ENCODE measurements at regions not wholly inside any gene's neighbourhood (a gene's known extent, or its start where the extent isn't known, plus 50 kb on each side); places are given as distances from the start of the nearest gene placed in this dataset.

DNA sequence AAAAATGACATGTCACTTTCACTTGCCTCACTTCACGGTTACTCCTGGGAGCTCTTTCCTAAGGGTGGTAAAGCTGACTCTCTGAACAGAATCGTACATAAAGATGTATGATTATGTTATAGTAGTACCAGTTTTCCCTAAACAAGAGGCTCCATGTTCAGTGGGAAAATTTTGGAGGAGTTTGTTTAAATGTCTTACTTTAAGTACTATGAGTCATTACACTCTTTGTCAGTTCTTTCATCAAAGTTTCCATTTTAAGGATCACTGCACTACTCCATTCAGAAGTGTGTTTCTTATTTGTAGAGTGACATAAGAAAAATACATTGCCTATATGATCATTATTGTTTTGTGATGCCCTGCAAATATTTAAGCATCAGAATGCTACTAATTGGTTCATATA lies 121.1 kb upstream of the FIGN start:
- TF ChIP-seq, protein P1, sequence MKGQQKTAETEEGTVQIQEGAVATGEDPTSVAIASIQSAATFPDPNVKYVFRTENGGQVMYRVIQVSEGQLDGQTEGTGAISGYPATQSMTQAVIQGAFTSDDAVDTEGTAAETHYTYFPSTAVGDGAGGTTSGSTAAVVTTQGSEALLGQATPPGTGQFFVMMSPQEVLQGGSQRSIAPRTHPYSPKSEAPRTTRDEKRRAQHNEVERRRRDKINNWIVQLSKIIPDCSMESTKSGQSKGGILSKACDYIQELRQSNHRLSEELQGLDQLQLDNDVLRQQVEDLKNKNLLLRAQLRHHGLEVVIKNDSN (IDR thresholded peaks at IDR 0.05; ENCODE audit: borderline replicate concordance, low read depth): no peak
- TF ChIP-seq NRF1 (IDR thresholded peaks at IDR 0.05; ENCODE audit: low read depth, low read length): no peak
- TF ChIP-seq RFX5 (IDR thresholded peaks at IDR 0.05; ENCODE audit: low read length): no peak
- no peak for TF ChIP-seq GABPA (IDR thresholded peaks at IDR 0.05; ENCODE audit: low read depth)
- TF ChIP-seq RCOR1 (IDR thresholded peaks at IDR 0.05; ENCODE audit: low read length): no peak
- TF ChIP-seq, protein P2, sequence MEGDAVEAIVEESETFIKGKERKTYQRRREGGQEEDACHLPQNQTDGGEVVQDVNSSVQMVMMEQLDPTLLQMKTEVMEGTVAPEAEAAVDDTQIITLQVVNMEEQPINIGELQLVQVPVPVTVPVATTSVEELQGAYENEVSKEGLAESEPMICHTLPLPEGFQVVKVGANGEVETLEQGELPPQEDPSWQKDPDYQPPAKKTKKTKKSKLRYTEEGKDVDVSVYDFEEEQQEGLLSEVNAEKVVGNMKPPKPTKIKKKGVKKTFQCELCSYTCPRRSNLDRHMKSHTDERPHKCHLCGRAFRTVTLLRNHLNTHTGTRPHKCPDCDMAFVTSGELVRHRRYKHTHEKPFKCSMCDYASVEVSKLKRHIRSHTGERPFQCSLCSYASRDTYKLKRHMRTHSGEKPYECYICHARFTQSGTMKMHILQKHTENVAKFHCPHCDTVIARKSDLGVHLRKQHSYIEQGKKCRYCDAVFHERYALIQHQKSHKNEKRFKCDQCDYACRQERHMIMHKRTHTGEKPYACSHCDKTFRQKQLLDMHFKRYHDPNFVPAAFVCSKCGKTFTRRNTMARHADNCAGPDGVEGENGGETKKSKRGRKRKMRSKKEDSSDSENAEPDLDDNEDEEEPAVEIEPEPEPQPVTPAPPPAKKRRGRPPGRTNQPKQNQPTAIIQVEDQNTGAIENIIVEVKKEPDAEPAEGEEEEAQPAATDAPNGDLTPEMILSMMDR (IDR thresholded peaks at IDR 0.05): no peak
- TF ChIP-seq, protein P3, sequence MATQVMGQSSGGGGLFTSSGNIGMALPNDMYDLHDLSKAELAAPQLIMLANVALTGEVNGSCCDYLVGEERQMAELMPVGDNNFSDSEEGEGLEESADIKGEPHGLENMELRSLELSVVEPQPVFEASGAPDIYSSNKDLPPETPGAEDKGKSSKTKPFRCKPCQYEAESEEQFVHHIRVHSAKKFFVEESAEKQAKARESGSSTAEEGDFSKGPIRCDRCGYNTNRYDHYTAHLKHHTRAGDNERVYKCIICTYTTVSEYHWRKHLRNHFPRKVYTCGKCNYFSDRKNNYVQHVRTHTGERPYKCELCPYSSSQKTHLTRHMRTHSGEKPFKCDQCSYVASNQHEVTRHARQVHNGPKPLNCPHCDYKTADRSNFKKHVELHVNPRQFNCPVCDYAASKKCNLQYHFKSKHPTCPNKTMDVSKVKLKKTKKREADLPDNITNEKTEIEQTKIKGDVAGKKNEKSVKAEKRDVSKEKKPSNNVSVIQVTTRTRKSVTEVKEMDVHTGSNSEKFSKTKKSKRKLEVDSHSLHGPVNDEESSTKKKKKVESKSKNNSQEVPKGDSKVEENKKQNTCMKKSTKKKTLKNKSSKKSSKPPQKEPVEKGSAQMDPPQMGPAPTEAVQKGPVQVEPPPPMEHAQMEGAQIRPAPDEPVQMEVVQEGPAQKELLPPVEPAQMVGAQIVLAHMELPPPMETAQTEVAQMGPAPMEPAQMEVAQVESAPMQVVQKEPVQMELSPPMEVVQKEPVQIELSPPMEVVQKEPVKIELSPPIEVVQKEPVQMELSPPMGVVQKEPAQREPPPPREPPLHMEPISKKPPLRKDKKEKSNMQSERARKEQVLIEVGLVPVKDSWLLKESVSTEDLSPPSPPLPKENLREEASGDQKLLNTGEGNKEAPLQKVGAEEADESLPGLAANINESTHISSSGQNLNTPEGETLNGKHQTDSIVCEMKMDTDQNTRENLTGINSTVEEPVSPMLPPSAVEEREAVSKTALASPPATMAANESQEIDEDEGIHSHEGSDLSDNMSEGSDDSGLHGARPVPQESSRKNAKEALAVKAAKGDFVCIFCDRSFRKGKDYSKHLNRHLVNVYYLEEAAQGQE (IDR thresholded peaks at IDR 0.05; ENCODE audit: low read depth, low read length): no peak
- no peak for TF ChIP-seq POLR2AphosphoS5 (IDR thresholded peaks at IDR 0.05; ENCODE audit: low read depth, low read length)
- no peak for TF ChIP-seq YY1 (IDR thresholded peaks at IDR 0.05; ENCODE audit: low read depth)
- no peak for TF ChIP-seq SMC3 (IDR thresholded peaks at IDR 0.05; ENCODE audit: low read depth, low read length)
- TF ChIP-seq EP300 (IDR thresholded peaks at IDR 0.05; ENCODE audit: borderline replicate concordance in 1 of 2, low read depth in 1 of 2, low read length in 1 of 2): no peak
- no peak for TF ChIP-seq USF2 (IDR thresholded peaks at IDR 0.05; ENCODE audit: borderline replicate concordance, low read depth, low read length)
- TF ChIP-seq EZH2phosphoT487 (IDR thresholded peaks at IDR 0.05; ENCODE audit: borderline replicate concordance, low read depth): no peak

Data from SK-N-SH (cell line).